SH-SY5Y (cell line): ENCODE measurements at regions not wholly inside any gene's neighbourhood (a gene's known extent, or its start where the extent isn't known, plus 50 kb on each side); places are given as distances from the start of the nearest gene placed in this dataset.

Experiments
- GATA2 ChIP-seq: IDR thresholded peaks from 2 replicates; pipeline ENCODE4 v1.6.1; 2011; ENCODE audit warnings: mild to moderate bottlenecking, low read depth, low read length
- GATA3 ChIP-seq: IDR thresholded peaks from 2 replicates; pipeline ENCODE4 v1.6.1; 2011; ENCODE audit warnings: low read depth, mild to moderate bottlenecking, low read length, moderate library complexity

GRCh38 chr19:31980796-31981195 lies 364.6 kb upstream of the ZNF507 start:
- TF ChIP-seq GATA2 (no peak), GATA3 (no peak)
